Stimulated activated naive CD8-positive, alpha-beta T cell treated with anti-CD3 and anti-CD28 coated beads, Interleukin-15, Interleukin-2, amounts not matched to agents 100 ng/mL and 50 ng/mL, for 24 hours (primary cell): ENCODE measurements at regions not wholly inside any gene's neighbourhood (a gene's known extent, or its start where the extent isn't known, plus 50 kb on each side); places are given as distances from the start of the nearest gene placed in this dataset.

Experiments used
- H3K27ac Mint-ChIP-seq: one replicate; pipeline ENCODE4 v1.8.0; 2021; ENCODE audit warnings: mild to moderate bottlenecking, mixed read lengths
- H3K27me3 Mint-ChIP-seq: one replicate; pipeline ENCODE4 v1.8.0; 2021; ENCODE audit warnings: mixed read lengths
- H3K36me3 Mint-ChIP-seq: one replicate; pipeline ENCODE4 v1.8.0; 2021; ENCODE audit warnings: low read depth, mixed read lengths
- H3K4me1 Mint-ChIP-seq: one replicate; pipeline ENCODE4 v1.8.0; 2021; ENCODE audit warnings: low read depth, mixed read lengths
- H3K4me3 Mint-ChIP-seq: one replicate; pipeline ENCODE4 v1.8.0; 2021; ENCODE audit warnings: mild to moderate bottlenecking, mixed read lengths
- H3K9me3 Mint-ChIP-seq: one replicate; pipeline ENCODE4 v1.8.0; 2021; ENCODE audit warnings: mixed read lengths

DNA sequence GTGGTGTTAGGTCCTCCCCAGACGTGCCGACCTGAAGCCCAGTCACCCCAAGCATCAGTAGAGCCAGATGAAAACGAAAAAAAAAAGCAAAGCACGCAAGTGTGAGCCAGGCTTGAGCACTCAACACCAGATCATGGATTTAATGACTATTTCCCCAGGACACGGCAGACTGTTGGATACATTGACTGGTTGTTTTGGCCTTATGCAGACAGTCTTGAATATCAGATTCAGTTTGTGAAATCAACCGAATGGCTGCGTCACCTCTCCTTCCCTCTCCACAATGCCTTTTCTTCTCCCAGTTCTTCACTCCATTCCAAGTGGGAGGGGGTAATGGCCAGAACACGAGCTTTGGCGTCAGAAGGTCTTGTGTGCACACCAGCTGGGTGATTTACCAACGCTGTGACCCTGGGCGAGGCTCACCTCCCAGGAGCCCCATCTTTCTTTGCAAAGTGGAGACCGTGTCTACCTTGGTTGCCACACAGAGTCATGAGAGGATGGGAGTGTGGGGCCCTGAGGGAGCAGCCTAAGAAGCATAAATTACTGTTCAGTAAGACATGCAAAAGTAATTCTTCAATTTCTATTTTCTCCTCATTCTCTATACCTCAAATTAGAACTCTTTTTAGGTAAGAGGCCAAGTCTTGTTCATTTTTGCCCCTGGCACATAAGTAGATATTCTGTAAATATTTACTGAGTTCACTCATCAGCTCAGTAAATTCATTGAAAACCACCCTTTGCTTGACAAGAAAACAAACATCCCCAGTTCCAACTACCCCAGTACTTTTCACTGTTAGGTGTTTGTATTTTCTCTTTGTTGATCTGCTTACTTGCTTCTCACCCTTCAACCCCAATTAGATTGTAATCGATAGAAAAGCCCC lies 181.1 kb upstream of the COPS8 start:
- Mint-ChIP-seq H3K4me3 (no peak overlapping the region), H3K9me3 (no peaks in the 10 kb centered on the region), H3K27me3 (peaks cover 4% of the 10 kb centered on the region), H3K4me1 (no peaks in the 10 kb centered on the region), H3K36me3 (no peaks in the 10 kb centered on the region), H3K27ac (no peak overlapping the region)

- H3K27ac Mint-ChIP-seq = no peak overlapping the region
- H3K27me3 Mint-ChIP-seq = peaks cover 6% of the 10 kb centered on the region
Measured at GRCh38 chr2:236905976-236906375, 179.7 kb upstream of the COPS8 start.

DNA sequence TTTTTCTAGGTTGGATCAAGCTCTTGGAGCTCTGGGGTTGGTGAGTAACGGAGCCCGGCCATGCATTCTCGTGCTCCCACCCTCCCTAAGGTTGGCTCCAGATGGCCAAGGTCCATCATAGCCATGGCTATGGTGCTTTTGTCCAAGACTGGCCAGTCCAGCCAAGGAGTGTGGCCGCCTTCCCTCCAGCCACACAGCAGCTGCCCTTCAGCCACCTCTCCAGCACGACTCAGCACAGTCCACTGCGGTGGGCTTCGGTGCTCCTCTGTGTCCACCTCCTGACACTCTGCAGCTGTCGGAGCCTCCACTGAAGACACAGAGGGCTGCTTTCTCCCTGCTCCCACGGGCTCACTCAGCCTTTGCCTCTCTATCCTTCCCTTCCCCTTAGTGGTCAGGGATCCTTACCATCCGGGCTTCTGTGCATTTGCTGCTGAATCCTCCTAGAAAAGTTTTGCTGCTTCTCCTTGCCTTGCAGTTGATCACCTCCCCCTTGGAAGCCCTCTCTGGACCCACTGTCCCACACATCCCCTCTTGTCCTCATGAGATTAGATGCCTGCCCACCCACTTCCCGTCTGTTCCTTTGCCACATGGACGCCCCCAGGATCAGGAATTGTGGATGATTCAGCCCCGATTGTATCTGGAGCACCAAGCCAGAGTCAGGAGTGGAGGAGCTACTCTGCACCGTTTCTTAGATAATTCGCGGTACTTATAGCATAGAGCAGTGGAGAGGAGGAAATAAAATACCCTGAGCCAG lies 177.1 kb upstream of the COPS8 start:
- Mint-ChIP-seq H3K27ac (no peak overlapping the region), H3K27me3 (peaks cover 5% of the 10 kb centered on the region), H3K4me1 (no peaks in the 10 kb centered on the region), H3K36me3 (no peaks in the 10 kb centered on the region), H3K4me3 (no peak overlapping the region), H3K9me3 (no peaks in the 10 kb centered on the region)

More at GRCh38 chr2:236905976-236906375, 179.7 kb upstream of the COPS8 start:
- H3K36me3 Mint-ChIP-seq = no peaks in the 10 kb centered on the region
- no peaks in the 10 kb centered on the region for H3K4me1 Mint-ChIP-seq
- H3K4me3 Mint-ChIP-seq = no peak overlapping the region
- H3K9me3 Mint-ChIP-seq = no peaks in the 10 kb centered on the region

GRCh38 chr2:236909193-236909504 lies 176.5 kb upstream of the COPS8 start:
- Mint-ChIP-seq H3K4me3 (no peak overlapping the region), H3K9me3 (no peaks in the 10 kb centered on the region), H3K27ac (no peak overlapping the region), H3K4me1 (no peaks in the 10 kb centered on the region), H3K27me3 (peaks cover 5% of the 10 kb centered on the region), H3K36me3 (no peaks in the 10 kb centered on the region)

DNA sequence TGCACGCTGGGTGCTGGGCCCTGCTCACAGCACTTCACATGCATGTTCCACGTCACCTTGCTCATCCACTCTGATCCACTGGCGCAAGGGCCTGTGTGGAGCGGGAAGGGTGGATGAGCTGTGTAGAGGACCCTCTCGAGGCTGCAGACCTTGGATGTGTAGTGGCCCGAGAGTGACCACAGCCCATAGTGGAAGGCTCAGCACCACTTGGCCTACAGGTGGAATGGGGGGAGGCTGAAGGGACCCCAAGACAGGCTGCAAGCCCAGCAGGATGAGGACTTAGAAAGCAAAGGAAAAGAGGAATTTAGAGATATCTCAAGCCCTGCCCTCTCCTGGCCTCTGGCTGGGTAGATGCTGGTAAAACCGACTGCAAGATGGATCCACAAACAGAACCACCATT lies 175.9 kb upstream of the COPS8 start:
- Mint-ChIP-seq H3K27me3 (peaks cover 5% of the 10 kb centered on the region), H3K9me3 (no peaks in the 10 kb centered on the region), H3K36me3 (no peaks in the 10 kb centered on the region), H3K4me1 (no peaks in the 10 kb centered on the region), H3K27ac (no peak overlapping the region), H3K4me3 (no peak overlapping the region)

DNA sequence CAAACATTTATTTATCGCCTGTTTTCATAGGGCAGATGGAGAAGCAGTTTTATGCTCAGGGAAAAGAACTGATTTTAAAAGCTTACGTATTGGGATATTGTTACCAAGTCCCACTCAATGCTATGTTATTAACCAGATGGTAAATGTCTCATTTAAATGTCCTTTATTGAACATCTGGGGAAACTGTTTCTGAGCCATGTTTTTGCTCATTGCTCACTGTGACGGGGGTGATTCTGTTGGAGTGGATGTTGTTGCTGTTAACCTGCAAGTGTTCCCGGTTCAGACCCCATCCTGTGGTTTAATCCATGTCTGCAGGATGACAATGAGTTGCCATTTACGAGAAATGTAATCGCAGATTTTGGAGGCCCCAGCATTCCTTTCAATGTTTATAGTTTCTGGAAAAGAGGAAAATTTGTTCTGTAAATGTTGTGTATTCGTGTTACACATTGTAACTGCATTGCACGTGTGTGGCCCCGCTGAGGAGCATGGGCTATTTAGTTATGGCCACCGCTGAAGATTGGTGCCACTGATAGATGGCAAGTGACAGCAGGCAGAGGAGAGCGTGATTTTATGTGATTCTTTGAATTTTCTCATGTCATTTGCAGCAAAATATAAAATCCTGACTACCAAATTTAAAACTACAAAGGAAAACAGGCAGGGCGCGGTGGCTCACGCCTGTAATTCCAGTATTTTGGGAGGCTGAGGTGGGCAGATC lies 174.8 kb upstream of the COPS8 start:
- Mint-ChIP-seq H3K27ac (no peak overlapping the region), H3K27me3 (peaks cover 5% of the 10 kb centered on the region), H3K4me1 (no peaks in the 10 kb centered on the region), H3K4me3 (no peak overlapping the region), H3K9me3 (no peaks in the 10 kb centered on the region), H3K36me3 (no peaks in the 10 kb centered on the region)

- Mint-ChIP-seq H3K4me3 (no peak overlapping the region), H3K36me3 (no peaks in the 10 kb centered on the region), H3K4me1 (no peaks in the 10 kb centered on the region), H3K27me3 (peaks cover 5% of the 10 kb centered on the region), H3K27ac (no peak overlapping the region), H3K9me3 (no peaks in the 10 kb centered on the region)
Measured at GRCh38 chr2:236912326-236913120, 173.2 kb upstream of the COPS8 start.

GRCh38 chr2:236915186-236915585 lies 170.5 kb upstream of the COPS8 start:
- no peaks in the 10 kb centered on the region for H3K36me3 Mint-ChIP-seq
- H3K27ac Mint-ChIP-seq = no peak overlapping the region
- no peaks in the 10 kb centered on the region for H3K4me1 Mint-ChIP-seq
- no peaks in the 10 kb centered on the region for H3K9me3 Mint-ChIP-seq
- peaks cover 10% of the 10 kb centered on the region for H3K27me3 Mint-ChIP-seq
- H3K4me3 Mint-ChIP-seq = no peak overlapping the region

GRCh38 chr2:236915726-236916125 lies 170.0 kb upstream of the COPS8 start:
- Mint-ChIP-seq H3K4me3 (no peak overlapping the region), H3K36me3 (no peaks in the 10 kb centered on the region), H3K27ac (no peak overlapping the region), H3K27me3 (peaks cover 10% of the 10 kb centered on the region), H3K4me1 (no peaks in the 10 kb centered on the region), H3K9me3 (no peaks in the 10 kb centered on the region)

DNA sequence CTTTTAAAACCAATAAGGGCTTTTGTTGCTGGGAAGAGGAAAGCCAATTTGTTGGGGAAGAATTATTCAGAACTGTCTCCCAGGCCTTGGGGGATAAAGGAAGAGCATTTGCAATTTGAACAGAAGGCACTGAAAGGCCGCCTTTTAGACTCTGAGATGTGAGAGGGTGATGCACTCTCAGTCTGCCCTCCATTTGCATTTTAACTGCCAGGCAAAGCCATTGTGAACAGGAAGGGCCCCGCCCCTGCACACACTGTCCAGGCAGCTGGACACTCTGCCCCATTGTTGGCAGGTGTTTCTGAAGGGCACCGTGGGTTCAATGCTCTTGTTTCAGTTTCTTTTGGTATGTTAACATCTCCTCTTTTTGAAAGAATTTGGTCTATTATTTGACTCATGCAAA lies 169.5 kb upstream of the COPS8 start:
- Mint-ChIP-seq H3K9me3 (no peaks in the 10 kb centered on the region), H3K36me3 (no peaks in the 10 kb centered on the region), H3K27ac (no peak overlapping the region), H3K4me1 (no peaks in the 10 kb centered on the region), H3K27me3 (peaks cover 6% of the 10 kb centered on the region), H3K4me3 (no peak overlapping the region)

- H3K36me3 Mint-ChIP-seq = no peaks in the 10 kb centered on the region
- no peaks in the 10 kb centered on the region for H3K4me1 Mint-ChIP-seq
- no peak overlapping the region for H3K4me3 Mint-ChIP-seq
- H3K27ac Mint-ChIP-seq = no peak overlapping the region
- peaks cover 6% of the 10 kb centered on the region for H3K27me3 Mint-ChIP-seq
- no peaks in the 10 kb centered on the region for H3K9me3 Mint-ChIP-seq
Measured at GRCh38 chr2:236916651-236917050, 169.0 kb upstream of the COPS8 start.

- no peaks in the 10 kb centered on the region for H3K9me3 Mint-ChIP-seq
- no peak overlapping the region for H3K27ac Mint-ChIP-seq
- no peak overlapping the region for H3K4me3 Mint-ChIP-seq
- H3K27me3 Mint-ChIP-seq = peaks cover 6% of the 10 kb centered on the region
- H3K36me3 Mint-ChIP-seq = no peaks in the 10 kb centered on the region
- no peaks in the 10 kb centered on the region for H3K4me1 Mint-ChIP-seq
Measured at GRCh38 chr2:236917164-236917563, 168.5 kb upstream of the COPS8 start.

DNA sequence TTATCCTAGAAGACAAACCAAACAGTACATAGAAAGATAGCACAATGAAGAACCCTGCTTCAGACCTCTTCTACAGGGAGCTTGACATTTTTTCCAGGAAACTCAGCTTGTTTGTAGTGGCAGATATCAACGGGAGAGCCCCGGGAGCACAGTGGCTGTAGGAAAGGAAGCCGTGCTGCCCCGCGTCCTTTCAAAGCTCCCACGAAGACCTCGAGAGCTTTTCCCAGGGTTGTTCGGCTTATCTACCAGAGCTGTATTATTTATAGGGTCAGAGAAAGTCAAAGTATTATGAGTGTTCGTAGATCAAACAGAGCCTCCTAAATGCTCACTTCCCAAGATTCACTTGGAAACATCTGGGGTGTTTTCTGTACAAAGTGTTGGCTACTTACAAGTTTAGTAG lies 167.1 kb upstream of the COPS8 start:
- Mint-ChIP-seq H3K36me3 (no peaks in the 10 kb centered on the region), H3K4me3 (no peak overlapping the region), H3K4me1 (no peaks in the 10 kb centered on the region), H3K27me3 (peaks cover 6% of the 10 kb centered on the region), H3K9me3 (no peaks in the 10 kb centered on the region), H3K27ac (no peak overlapping the region)

- Mint-ChIP-seq H3K9me3 (no peaks in the 10 kb centered on the region), H3K27ac (no peak overlapping the region), H3K36me3 (no peaks in the 10 kb centered on the region), H3K4me3 (no peak overlapping the region), H3K4me1 (no peaks in the 10 kb centered on the region), H3K27me3 (peaks cover 6% of the 10 kb centered on the region)
Measured at GRCh38 chr2:236919209-236919608, 166.5 kb upstream of the COPS8 start.
